ENCODE measurements at regions not wholly inside any gene's neighbourhood (a gene's known extent, or its start where the extent isn't known, plus 50 kb on each side); places are given as distances from the start of the nearest gene placed in this dataset.
A peak's percentile ranks its signal among the peaks of the same experiment; 100 is the strongest.

DNA sequence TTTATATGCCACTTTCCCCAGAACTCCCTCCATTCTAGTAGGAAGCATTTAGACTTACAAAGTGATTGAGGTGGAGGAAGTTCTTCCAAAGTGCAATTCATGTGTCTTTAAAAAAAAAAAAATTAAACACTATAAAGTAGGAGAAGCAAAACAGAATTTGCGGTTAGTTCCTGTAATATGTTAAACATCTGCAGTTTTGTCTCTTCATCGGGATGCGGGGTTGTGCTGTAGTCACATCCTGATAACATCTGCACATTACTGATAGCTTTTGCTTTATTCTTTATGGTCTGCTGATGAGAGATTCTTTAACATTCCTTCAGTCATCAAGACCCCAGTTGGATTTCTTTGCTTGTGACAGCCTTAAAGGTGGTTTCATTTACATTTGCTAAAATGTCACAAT lies 694.3 kb downstream of the NR2F1-AS1 start:
- Histone ChIP-seq H3K4me1 (ENCODE audit: control insufficient read depth, insufficient read depth, low read length) (no peaks in the 10 kb centered on the region), H3K36me3 (ENCODE audit: control insufficient read depth, insufficient read depth, low read length) (no peaks in the 10 kb centered on the region), H3K27me3 (ENCODE audit: control insufficient read depth, insufficient read depth, low read length) (no peaks in the 10 kb centered on the region), H3K27ac (ENCODE audit: low read depth, low read length) (no peak overlapping the region), H3K4me3 (ENCODE audit: low read depth, low read length) (no peak overlapping the region), H3K9me3 (ENCODE audit: control insufficient read depth, insufficient read depth, low read length) (no peaks in the 10 kb centered on the region)
- no CpG with 5 or more reads among the region's 3 CpGs for WGBS (ENCODE audit: insufficient coverage)
- no peak for DNase-seq (ENCODE audit: low read depth in 4 of 6, low spot score in 6 of 6)

DNA sequence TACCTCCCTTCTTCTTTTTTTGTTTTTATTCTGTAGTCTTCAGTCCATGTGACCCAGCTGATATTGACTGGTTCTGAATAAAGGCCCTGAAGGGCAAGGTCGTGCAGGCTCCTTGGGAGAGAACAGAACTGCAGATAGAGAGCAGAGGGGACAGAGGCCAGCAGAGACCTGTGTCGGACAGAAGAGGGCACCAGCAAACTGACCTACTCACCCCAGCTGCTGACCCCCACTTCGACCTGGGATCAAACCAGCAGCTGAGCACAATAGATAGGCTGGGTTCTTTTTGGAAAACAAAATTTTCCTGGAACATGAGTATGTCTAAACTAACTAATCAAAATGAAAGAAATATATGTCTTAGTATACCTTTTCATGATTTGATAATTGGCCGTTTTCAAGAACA lies 695.1 kb downstream of the NR2F1-AS1 start:
- no peaks in the 10 kb centered on the region for H3K4me1 ChIP-seq (ENCODE audit: control insufficient read depth, insufficient read depth, low read length)

DNA sequence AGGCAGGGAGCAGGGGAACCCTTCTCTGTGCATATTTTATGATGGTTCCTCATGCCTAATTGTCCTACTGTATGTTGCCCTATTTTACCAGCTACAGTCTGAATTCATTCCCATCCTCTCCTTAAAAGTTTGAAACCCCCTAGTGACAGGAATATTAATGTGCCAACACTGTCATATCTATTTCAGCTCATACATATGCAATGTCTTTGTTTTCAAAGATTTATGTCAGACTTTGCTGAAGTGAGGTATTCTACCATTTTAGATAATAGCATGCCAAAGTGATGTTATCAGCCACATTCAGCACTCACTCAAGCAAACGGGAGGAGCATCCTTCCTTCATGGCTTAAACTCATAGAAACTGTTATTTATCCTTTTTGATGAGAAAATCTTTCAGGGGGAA lies 696.5 kb downstream of the NR2F1-AS1 start:
- Histone ChIP-seq H3K4me1 (ENCODE audit: control insufficient read depth, insufficient read depth, low read length) (no peaks in the 10 kb centered on the region), H3K27me3 (ENCODE audit: control insufficient read depth, insufficient read depth, low read length) (no peaks in the 10 kb centered on the region), H3K4me3 (ENCODE audit: low read depth, low read length) (no peak overlapping the region), H3K36me3 (ENCODE audit: control insufficient read depth, insufficient read depth, low read length) (no peaks in the 10 kb centered on the region), H3K27ac (ENCODE audit: low read depth, low read length) (no peak overlapping the region), H3K9me3 (ENCODE audit: control insufficient read depth, insufficient read depth, low read length) (no peaks in the 10 kb centered on the region)
- peak in 1 of 6 donors; percentile 15 for DNase-seq (ENCODE audit: low read depth in 4 of 6, low spot score in 6 of 6)
- WGBS (ENCODE audit: insufficient coverage) = no CpG with 5 or more reads among the region's 1 CpG

More for the DNA sequence above, 695.1 kb downstream of the NR2F1-AS1 start:
- Histone ChIP-seq H3K9me3 (ENCODE audit: control insufficient read depth, insufficient read depth, low read length) (no peaks in the 10 kb centered on the region), H3K27ac (ENCODE audit: low read depth, low read length) (no peak overlapping the region), H3K27me3 (ENCODE audit: control insufficient read depth, insufficient read depth, low read length) (no peaks in the 10 kb centered on the region), H3K36me3 (ENCODE audit: control insufficient read depth, insufficient read depth, low read length) (no peaks in the 10 kb centered on the region), H3K4me3 (ENCODE audit: low read depth, low read length) (no peak overlapping the region)
- no peak for DNase-seq (ENCODE audit: low read depth in 4 of 6, low spot score in 6 of 6)
- WGBS (ENCODE audit: insufficient coverage) = 75% methylated on average over 2 of the region's 4 CpGs

DNA sequence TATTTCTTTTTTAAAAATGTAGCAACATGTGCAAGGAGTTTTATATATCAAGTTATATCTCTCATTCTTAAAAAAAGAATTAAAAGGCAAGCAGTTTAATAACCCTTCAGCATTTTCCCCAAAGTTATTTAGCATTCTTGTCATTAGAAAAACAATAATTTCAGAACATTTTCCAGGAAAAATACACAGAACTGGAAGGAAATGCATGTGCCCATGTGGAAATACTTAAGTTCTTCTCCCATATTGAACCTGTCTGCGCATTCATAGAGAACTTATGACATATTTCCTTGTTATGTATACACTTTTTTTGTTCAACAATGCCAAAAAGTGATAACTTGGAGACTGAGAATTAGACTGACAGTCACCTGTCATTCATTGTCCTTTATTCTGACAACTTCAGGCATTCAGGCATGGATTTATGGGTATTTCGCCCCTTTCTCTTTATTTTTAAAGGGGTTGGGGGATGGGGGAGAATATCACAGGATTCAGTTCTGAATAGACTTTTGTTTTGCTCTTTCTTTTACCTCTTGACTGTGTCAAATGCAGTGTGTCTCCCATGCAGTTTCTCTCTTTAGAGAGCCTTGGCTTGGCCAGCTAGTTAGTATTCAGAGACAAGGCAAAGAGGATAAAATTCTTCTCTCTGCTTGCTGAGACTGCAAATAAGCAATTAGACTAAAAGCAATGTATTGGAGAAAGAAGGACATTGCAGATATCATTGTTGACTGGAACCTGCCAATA lies 701.0 kb downstream of the NR2F1-AS1 start:
- Histone ChIP-seq H3K36me3 (ENCODE audit: control insufficient read depth, insufficient read depth, low read length) (no peaks in the 10 kb centered on the region), H3K27me3 (ENCODE audit: control insufficient read depth, insufficient read depth, low read length) (no peaks in the 10 kb centered on the region), H3K9me3 (ENCODE audit: control insufficient read depth, insufficient read depth, low read length) (peaks cover 3% of the 10 kb centered on the region), H3K4me3 (ENCODE audit: low read depth, low read length) (no peak overlapping the region), H3K4me1 (ENCODE audit: control insufficient read depth, insufficient read depth, low read length) (no peaks in the 10 kb centered on the region), H3K27ac (ENCODE audit: low read depth, low read length) (peak overlapping the region; percentile 50)
- WGBS (ENCODE audit: insufficient coverage) = no CpG with 5 or more reads among the region's 2 CpGs
- peak in 2 of 6 donors; percentile 55 to 76 for DNase-seq (ENCODE audit: low read depth in 4 of 6, low spot score in 6 of 6)

DNA sequence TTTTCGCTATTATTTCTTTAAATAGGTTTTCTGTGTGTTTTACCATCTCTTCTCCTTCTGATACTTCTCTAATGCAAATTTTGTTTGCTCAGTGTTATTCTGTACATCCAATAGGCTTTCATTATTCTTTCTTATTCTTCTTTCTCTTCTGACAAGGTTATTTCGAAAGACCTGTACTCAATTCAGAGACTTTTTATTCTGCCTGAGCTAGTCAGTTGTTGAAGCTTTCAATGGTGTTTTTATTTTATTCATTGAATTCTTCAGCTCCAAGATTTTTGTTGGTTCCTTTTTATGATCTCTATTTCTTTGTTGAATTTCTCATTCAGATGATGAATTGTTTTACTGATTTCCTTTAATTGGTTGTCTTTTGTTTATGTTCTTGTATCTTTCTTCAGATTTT lies 706.2 kb downstream of the NR2F1-AS1 start:
- Histone ChIP-seq H3K27me3 (ENCODE audit: control insufficient read depth, insufficient read depth, low read length) (no peaks in the 10 kb centered on the region), H3K4me1 (ENCODE audit: control insufficient read depth, insufficient read depth, low read length) (no peaks in the 10 kb centered on the region), H3K9me3 (ENCODE audit: control insufficient read depth, insufficient read depth, low read length) (peaks cover 13% of the 10 kb centered on the region), H3K27ac (ENCODE audit: low read depth, low read length) (no peak overlapping the region), H3K36me3 (ENCODE audit: control insufficient read depth, insufficient read depth, low read length) (no peaks in the 10 kb centered on the region), H3K4me3 (ENCODE audit: low read depth, low read length) (no peak overlapping the region)
- no peak for DNase-seq (ENCODE audit: low read depth in 4 of 6, low spot score in 6 of 6)
- no CpG with 5 or more reads among the region's 2 CpGs for WGBS (ENCODE audit: insufficient coverage)

DNA sequence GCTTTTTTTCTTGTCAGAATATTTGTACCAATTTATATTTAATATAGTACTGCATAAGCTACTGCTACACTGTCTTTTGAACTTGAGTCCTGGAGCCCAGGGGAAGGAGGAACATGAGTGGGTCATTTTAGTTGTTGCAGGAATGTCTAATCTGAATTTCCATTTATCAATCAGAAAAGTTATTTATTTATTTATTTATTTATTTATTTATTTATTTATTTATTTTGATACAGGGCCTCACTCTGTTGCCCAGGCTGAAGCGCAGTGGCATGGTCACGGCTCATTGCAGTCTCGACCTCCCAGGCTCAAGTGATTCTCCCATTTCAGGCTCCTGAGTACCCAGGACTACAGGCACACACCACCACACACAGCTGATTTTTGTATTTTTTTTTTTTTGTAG lies 712.6 kb downstream of the NR2F1-AS1 start:
- no peaks in the 10 kb centered on the region for H3K27me3 ChIP-seq (ENCODE audit: control insufficient read depth, insufficient read depth, low read length)
- WGBS (ENCODE audit: insufficient coverage) = no CpG with 5 or more reads among the region's 3 CpGs

DNA sequence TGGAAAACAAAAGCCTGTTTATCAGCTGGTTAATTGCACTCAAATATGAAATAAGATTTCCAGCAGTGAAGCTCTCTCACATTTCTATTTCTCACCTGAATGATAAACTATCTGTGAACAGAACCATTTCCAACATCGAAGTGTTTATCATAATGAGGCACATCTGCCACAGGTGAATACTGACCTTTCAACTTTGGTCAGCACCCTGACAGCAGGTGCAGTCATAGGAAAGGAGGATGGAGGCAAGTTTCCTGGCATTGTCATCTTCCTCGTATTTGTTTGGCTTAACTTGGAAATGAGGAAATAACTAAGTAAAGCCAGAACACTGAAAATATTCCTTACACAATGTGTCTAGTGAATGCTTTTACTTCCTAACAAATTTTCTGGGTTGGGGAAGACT lies 716.4 kb downstream of the NR2F1-AS1 start:
- Histone ChIP-seq H3K4me3 (ENCODE audit: low read depth, low read length) (no peak overlapping the region), H3K27ac (ENCODE audit: low read depth, low read length) (no peak overlapping the region), H3K27me3 (ENCODE audit: control insufficient read depth, insufficient read depth, low read length) (no peaks in the 10 kb centered on the region), H3K36me3 (ENCODE audit: control insufficient read depth, insufficient read depth, low read length) (no peaks in the 10 kb centered on the region), H3K9me3 (ENCODE audit: control insufficient read depth, insufficient read depth, low read length) (no peaks in the 10 kb centered on the region), H3K4me1 (ENCODE audit: control insufficient read depth, insufficient read depth, low read length) (no peaks in the 10 kb centered on the region)
- DNase-seq (ENCODE audit: low read depth in 4 of 6, low spot score in 6 of 6) = no peak
- WGBS (ENCODE audit: insufficient coverage) = 86% methylated on average over 1 of the region's 2 CpGs

More for the DNA sequence above, 712.6 kb downstream of the NR2F1-AS1 start:
- DNase-seq (ENCODE audit: low read depth in 4 of 6, low spot score in 6 of 6) = no peak
- Histone ChIP-seq H3K4me3 (ENCODE audit: low read depth, low read length) (no peak overlapping the region), H3K36me3 (ENCODE audit: control insufficient read depth, insufficient read depth, low read length) (no peaks in the 10 kb centered on the region), H3K27ac (ENCODE audit: low read depth, low read length) (no peak overlapping the region), H3K9me3 (ENCODE audit: control insufficient read depth, insufficient read depth, low read length) (peaks cover 4% of the 10 kb centered on the region), H3K4me1 (ENCODE audit: control insufficient read depth, insufficient read depth, low read length) (no peaks in the 10 kb centered on the region)

DNA sequence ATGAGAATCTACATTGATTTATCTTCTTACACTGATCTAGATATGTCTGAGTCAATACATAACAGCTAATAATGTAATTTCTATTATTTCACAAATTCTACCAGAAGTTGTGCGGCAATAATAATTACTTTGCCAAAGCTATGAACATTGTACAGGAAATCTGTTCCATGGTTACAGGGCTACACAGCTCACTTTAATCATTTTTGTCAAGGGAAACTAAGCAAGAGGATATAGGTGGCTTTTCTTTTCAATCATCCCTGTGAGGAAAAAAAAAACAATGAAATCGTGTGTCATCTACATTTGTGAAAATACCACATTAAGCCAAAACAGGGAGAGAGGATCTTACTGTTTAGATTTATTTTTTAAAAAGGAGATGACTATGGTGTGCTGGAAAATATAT lies 717.4 kb downstream of the NR2F1-AS1 start:
- no peak for DNase-seq (ENCODE audit: low read depth in 4 of 6, low spot score in 6 of 6)
- H3K4me3 ChIP-seq (ENCODE audit: low read depth, low read length) = no peak overlapping the region
- no peak overlapping the region for H3K27ac ChIP-seq (ENCODE audit: low read depth, low read length)
- no peaks in the 10 kb centered on the region for H3K9me3 ChIP-seq (ENCODE audit: control insufficient read depth, insufficient read depth, low read length)
- H3K27me3 ChIP-seq (ENCODE audit: control insufficient read depth, insufficient read depth, low read length) = no peaks in the 10 kb centered on the region
- H3K36me3 ChIP-seq (ENCODE audit: control insufficient read depth, insufficient read depth, low read length) = no peaks in the 10 kb centered on the region
- WGBS (ENCODE audit: insufficient coverage) = no CpG with 5 or more reads among the region's 2 CpGs
- H3K4me1 ChIP-seq (ENCODE audit: control insufficient read depth, insufficient read depth, low read length) = no peaks in the 10 kb centered on the region

DNA sequence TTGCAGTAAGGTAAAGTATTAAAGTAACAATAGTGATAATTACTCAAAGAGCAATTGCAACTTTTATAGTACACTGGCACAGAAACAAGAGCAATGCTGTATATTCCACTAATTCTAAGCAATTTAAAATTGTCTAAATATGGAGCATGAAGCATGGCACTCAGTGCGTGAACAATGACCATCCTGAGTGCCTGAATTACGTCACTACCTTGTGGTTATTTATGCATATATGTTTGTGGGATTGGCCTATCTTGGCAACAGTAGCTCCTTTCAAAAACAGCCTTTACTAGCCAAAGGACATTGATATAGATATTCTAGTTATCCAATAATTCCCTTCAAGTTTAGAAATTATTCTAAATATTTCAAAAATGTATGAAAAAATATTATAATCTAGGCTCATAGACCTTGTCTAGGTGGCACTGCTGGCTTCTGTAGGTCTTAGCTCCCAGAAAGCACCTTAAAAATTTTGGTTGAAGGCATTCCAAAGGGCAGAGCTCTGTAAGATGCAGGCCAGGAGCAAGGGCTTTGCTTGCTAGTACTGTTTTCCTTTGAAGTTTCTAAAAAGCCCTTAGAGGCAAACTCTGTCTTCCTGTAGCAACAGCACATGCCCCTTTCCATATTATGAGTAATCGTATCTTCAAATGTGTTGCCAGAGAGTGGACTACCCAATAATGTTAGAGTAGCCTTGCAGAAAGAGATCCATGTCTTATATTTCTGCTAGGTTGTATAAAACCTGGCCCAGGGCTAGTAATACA lies 719.3 kb downstream of the NR2F1-AS1 start:
- Histone ChIP-seq H3K4me1 (ENCODE audit: control insufficient read depth, insufficient read depth, low read length) (no peaks in the 10 kb centered on the region), H3K9me3 (ENCODE audit: control insufficient read depth, insufficient read depth, low read length) (no peaks in the 10 kb centered on the region), H3K27ac (ENCODE audit: low read depth, low read length) (no peak overlapping the region), H3K4me3 (ENCODE audit: low read depth, low read length) (no peak overlapping the region), H3K27me3 (ENCODE audit: control insufficient read depth, insufficient read depth, low read length) (no peaks in the 10 kb centered on the region), H3K36me3 (ENCODE audit: control insufficient read depth, insufficient read depth, low read length) (no peaks in the 10 kb centered on the region)
- no peak for DNase-seq (ENCODE audit: low read depth in 4 of 6, low spot score in 6 of 6)
- WGBS (ENCODE audit: insufficient coverage) = no CpG with 5 or more reads among the region's 3 CpGs

DNA sequence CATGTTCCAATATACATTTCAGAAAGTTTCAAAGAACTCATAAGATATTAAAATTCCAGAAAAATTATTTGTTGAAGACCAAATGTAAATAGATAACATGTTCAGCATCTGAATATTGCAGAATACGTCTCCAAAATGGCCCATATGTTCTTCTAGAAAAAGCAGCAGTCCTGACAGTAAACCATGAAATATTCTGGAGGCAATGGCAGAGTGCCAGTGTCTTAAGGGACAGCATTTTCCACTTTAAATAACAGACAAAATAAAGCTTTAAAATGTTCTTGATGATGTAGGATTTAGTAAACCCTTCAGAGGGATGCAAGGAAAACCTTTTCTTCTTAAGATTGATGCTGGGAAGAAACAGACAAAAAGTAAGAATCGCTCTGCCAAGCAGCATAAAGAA lies 721.0 kb downstream of the NR2F1-AS1 start:
- H3K27ac ChIP-seq (ENCODE audit: low read depth, low read length) = peak overlapping the region; percentile 45
- H3K36me3 ChIP-seq (ENCODE audit: control insufficient read depth, insufficient read depth, low read length) = no peaks in the 10 kb centered on the region
- H3K9me3 ChIP-seq (ENCODE audit: control insufficient read depth, insufficient read depth, low read length) = no peaks in the 10 kb centered on the region
- WGBS (ENCODE audit: insufficient coverage) = no CpG with 5 or more reads among the region's 2 CpGs
- peak in 2 of 6 donors; percentile 57 to 73 for DNase-seq (ENCODE audit: low read depth in 4 of 6, low spot score in 6 of 6)
- no peaks in the 10 kb centered on the region for H3K4me1 ChIP-seq (ENCODE audit: control insufficient read depth, insufficient read depth, low read length)
- H3K4me3 ChIP-seq (ENCODE audit: low read depth, low read length) = no peak overlapping the region
- H3K27me3 ChIP-seq (ENCODE audit: control insufficient read depth, insufficient read depth, low read length) = no peaks in the 10 kb centered on the region
